Ramos (cell line): ENCODE measurements at regions not wholly inside any gene's neighbourhood (a gene's known extent, or its start where the extent isn't known, plus 50 kb on each side); places are given as distances from the start of the nearest gene placed in this dataset.

ENCODE experiments used
- in situ Hi-C: fragments of 300-500 bp; cut with MboI; formaldehyde crosslinking; loops from one replicate; pipeline ENCODE4 v1.14.3; 2022; ENCODE audit warnings: low sequenced_read_pairs; ENCODE audit not compliant: unreplicated experiment

- in situ Hi-C loops: no loop called here
Measured at GRCh38 chr6:10307028-10307427, 107.8 kb downstream of the TFAP2A start.

GRCh38 chr6:10305790-10306415 lies 109.0 kb downstream of the TFAP2A start:
- in situ Hi-C loops: no loop called here

- in situ Hi-C loops: no loop called here
Measured at GRCh38 chr6:10303608-10304506, 111.0 kb downstream of the TFAP2A start.

- in situ Hi-C loops: no loop called here
Measured at GRCh38 chr6:10302566-10303235, 112.2 kb downstream of the TFAP2A start.

- in situ Hi-C loops: no loop called here
Measured at GRCh38 chr6:10300071-10300470, 114.8 kb downstream of the TFAP2A start.

- in situ Hi-C loops: no loop called here
Measured at GRCh38 chr6:10297832-10298231, 117.0 kb downstream of the TFAP2A start.

GRCh38 chr6:10278746-10279145 lies 136.1 kb downstream of the TFAP2A start:
- in situ Hi-C loops: no loop called here

GRCh38 chr6:10276660-10277287 lies 138.1 kb downstream of the TFAP2A start:
- in situ Hi-C loops: no loop called here

- in situ Hi-C loops: no loop called here
Measured at GRCh38 chr6:10276106-10276505, 138.8 kb downstream of the TFAP2A start.

GRCh38 chr6:10272591-10272990 lies 142.3 kb downstream of the TFAP2A start:
- in situ Hi-C loops: loop anchor here (25.0 kb wide), 1 partner anchor 165 kb away; no protein-coding TSS in a partner anchor

GRCh38 chr6:10271982-10272381 lies 142.9 kb downstream of the TFAP2A start:
- in situ Hi-C loops: loop anchor here (25.0 kb wide), 1 partner anchor 165 kb away; no protein-coding TSS in a partner anchor

- in situ Hi-C loops: loop anchor here (25.0 kb wide), 1 partner anchor 167 kb away; no protein-coding TSS in a partner anchor
Measured at GRCh38 chr6:10269814-10270472, 144.9 kb downstream of the TFAP2A start.

- in situ Hi-C loops: loop anchor here (25.0 kb wide), 1 partner anchor 169 kb away; no protein-coding TSS in a partner anchor
Measured at GRCh38 chr6:10268611-10269310, 146.1 kb downstream of the TFAP2A start.

- in situ Hi-C loops: loop anchor here (25.0 kb wide), 1 partner anchor 169 kb away; no protein-coding TSS in a partner anchor
Measured at GRCh38 chr6:10268111-10268510, 146.8 kb downstream of the TFAP2A start.

GRCh38 chr6:10266462-10266861 lies 148.4 kb downstream of the TFAP2A start:
- in situ Hi-C loops: loop anchor here (25.0 kb wide), 1 partner anchor 171 kb away; no protein-coding TSS in a partner anchor

- in situ Hi-C loops: loop anchor here (25.0 kb wide), 1 partner anchor 171 kb away; no protein-coding TSS in a partner anchor
Measured at GRCh38 chr6:10266061-10266460, 148.8 kb downstream of the TFAP2A start.

- in situ Hi-C loops: loop anchor here (25.0 kb wide), 1 partner anchor 175 kb away; no protein-coding TSS in a partner anchor
Measured at GRCh38 chr6:10262505-10262904, 152.4 kb downstream of the TFAP2A start.

- in situ Hi-C loops: loop anchor here (25.0 kb wide), 1 partner anchor 178 kb away; no protein-coding TSS in a partner anchor
Measured at GRCh38 chr6:10259671-10260070, 155.2 kb downstream of the TFAP2A start.

GRCh38 chr6:10258341-10258740 lies 156.5 kb downstream of the TFAP2A start:
- in situ Hi-C loops: loop anchor here (25.0 kb wide), 1 partner anchor 179 kb away; no protein-coding TSS in a partner anchor
